GM21528 (cell line): ENCODE measurements at regions not wholly inside any gene's neighbourhood (a gene's known extent, or its start where the extent isn't known, plus 50 kb on each side); places are given as distances from the start of the nearest gene placed in this dataset.
"Not testable (repeated sequence)": the region's sequence is repeated elsewhere in the genome, so short reads cannot be mapped to it uniquely, and the experiment has no call there.

Experiments used
- ATAC-seq: cut with Tn5 transposase; IDR thresholded peaks from one replicate; pipeline ENCODE4 v1.9.1; 2021; ENCODE audit warnings: mild to moderate bottlenecking, moderate library complexity; ENCODE audit not compliant: unreplicated experiment, low FRiP score

- ATAC-seq, result no peak
Measured at GRCh38 chr14:30252783-30253674, 305.9 kb upstream of the G2E3 start.

GRCh38 chr14:30256627-30257026, 302.3 kb upstream of the G2E3 start:
- ATAC-seq, result no peak

GRCh38 chr14:30257946-30258661, 300.9 kb upstream of the G2E3 start:
- no peak for ATAC-seq

GRCh38 chr14:30260833-30261607, 297.9 kb upstream of the G2E3 start:
- ATAC-seq, result no peak

- ATAC-seq, result no peak
Measured at GRCh38 chr14:30264161-30264560, 294.8 kb upstream of the G2E3 start.

- ATAC-seq, result no peak
Measured at GRCh38 chr14:30266290-30266689, 292.7 kb upstream of the G2E3 start.

- ATAC-seq, result no peak
Measured at GRCh38 chr14:30267141-30267540, 291.8 kb upstream of the G2E3 start.

GRCh38 chr14:30270200-30271161, 288.5 kb upstream of the G2E3 start:
- ATAC-seq, result peak; percentile 99

- ATAC-seq, result no peak
Measured at GRCh38 chr14:30271811-30272323, 287.1 kb upstream of the G2E3 start.

- ATAC-seq, result no peak
Measured at GRCh38 chr14:30272848-30273832, 285.8 kb upstream of the G2E3 start.

- ATAC-seq, result no peak
Measured at GRCh38 chr14:30275604-30276003, 283.4 kb upstream of the G2E3 start.

- no peak for ATAC-seq
Measured at GRCh38 chr14:30277268-30277667, 281.7 kb upstream of the G2E3 start.

GRCh38 chr14:30278856-30279255, 280.1 kb upstream of the G2E3 start:
- not testable (repeated sequence) for ATAC-seq

GRCh38 chr14:30283822-30284446, 275.0 kb upstream of the G2E3 start:
- no peak for ATAC-seq

GRCh38 chr14:30284808-30285207, 274.1 kb upstream of the G2E3 start:
- ATAC-seq, result no peak

- no peak for ATAC-seq
Measured at GRCh38 chr14:30287579-30288445, 271.1 kb upstream of the G2E3 start.

GRCh38 chr14:30290001-30290400, 269.0 kb upstream of the G2E3 start:
- no peak for ATAC-seq
